Body of pancreas (tissue), 4 donors: ENCODE measurements at regions not wholly inside any gene's neighbourhood (a gene's known extent, or its start where the extent isn't known, plus 50 kb on each side); places are given as distances from the start of the nearest gene placed in this dataset.

Experiments
- POLR2A ChIP-seq, 3 donors: fragments of 450-650 bp; IDR thresholded peaks; one replicate each; pipeline ENCODE4 v1.6.1; 2016; ENCODE audit warnings: antibody characterized with exemption in 3 of 3, mild to moderate bottlenecking in 2 of 3
- TF ChIP-seq, protein P1 (sequence below), 7 experiments: fragments of 450-650 bp in 4 of 7; fragments of 200-600 bp in 3 of 7; sonication (generic) in 3 of 7; IDR thresholded peaks; one replicate each; pipeline ENCODE4 v1.5.1; 2016 to 2019; ENCODE audit warnings: antibody characterized with exemption in 7 of 7

DNA sequence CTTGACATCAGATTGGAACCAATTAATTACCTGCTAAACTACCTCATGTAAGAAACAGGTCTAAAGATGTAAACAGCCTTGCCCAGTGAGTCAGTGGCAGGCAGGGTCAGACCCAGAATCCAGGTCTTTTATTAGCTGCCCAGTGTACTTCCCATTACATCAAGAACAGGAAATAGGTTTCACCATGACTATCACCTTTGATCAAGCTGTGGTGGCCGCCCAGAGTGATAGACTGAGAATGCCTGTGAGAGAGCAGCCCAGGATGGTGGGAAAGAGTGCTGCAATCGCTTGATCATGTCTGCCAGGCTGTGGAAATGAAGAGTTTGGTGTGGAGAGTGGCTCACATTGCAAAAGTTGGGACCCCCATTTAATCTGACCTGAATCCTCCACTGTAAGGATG, 61.3 kb upstream of the PIAS1 start:
- TF ChIP-seq POLR2A (IDR thresholded peaks at IDR 0.05), result no peak
- TF ChIP-seq, protein P1, sequence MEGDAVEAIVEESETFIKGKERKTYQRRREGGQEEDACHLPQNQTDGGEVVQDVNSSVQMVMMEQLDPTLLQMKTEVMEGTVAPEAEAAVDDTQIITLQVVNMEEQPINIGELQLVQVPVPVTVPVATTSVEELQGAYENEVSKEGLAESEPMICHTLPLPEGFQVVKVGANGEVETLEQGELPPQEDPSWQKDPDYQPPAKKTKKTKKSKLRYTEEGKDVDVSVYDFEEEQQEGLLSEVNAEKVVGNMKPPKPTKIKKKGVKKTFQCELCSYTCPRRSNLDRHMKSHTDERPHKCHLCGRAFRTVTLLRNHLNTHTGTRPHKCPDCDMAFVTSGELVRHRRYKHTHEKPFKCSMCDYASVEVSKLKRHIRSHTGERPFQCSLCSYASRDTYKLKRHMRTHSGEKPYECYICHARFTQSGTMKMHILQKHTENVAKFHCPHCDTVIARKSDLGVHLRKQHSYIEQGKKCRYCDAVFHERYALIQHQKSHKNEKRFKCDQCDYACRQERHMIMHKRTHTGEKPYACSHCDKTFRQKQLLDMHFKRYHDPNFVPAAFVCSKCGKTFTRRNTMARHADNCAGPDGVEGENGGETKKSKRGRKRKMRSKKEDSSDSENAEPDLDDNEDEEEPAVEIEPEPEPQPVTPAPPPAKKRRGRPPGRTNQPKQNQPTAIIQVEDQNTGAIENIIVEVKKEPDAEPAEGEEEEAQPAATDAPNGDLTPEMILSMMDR (IDR thresholded peaks at IDR 0.05), result no peak
